Cardiac muscle cell (in vitro differentiated cells and primary cell): ENCODE measurements at regions not wholly inside any gene's neighbourhood (a gene's known extent, or its start where the extent isn't known, plus 50 kb on each side); places are given as distances from the start of the nearest gene placed in this dataset.

Source experiments
- DNase-seq, 2 donors: peaks; one replicate each; pipeline versions ENCODE4 v3.0.0 to v3.0.0-alpha.2; 2010 to 2017; ENCODE audit warnings: low read depth in 1 of 2, low spot score in 1 of 2
- H3K27ac ChIP-seq: fragments of 200-600 bp; sonication (generic); 2 replicates; pipeline ENCODE4 v1.5.1; 2016
- H3K27me3 ChIP-seq: fragments of 200-600 bp; sonication (generic); 2 replicates; pipeline ENCODE4 v1.6.0; 2016; ENCODE audit warnings: control low read depth
- H3K36me3 ChIP-seq: fragments of 200-600 bp; sonication (generic); 2 replicates; pipeline ENCODE4 v1.5.1; 2016; ENCODE audit warnings: control low read depth
- H3K4me1 ChIP-seq: fragments of 200-600 bp; sonication (generic); 2 replicates; pipeline ENCODE4 v1.8.1; 2017; ENCODE audit warnings: low read depth, mild to moderate bottlenecking, mixed run types
- H3K4me3 ChIP-seq: fragments of 200-600 bp; sonication (generic); 2 replicates; pipeline ENCODE4 v1.5.1; 2016; ENCODE audit warnings: mild to moderate bottlenecking
- H3K9me3 ChIP-seq: fragments of 200-600 bp; sonication (generic); 2 replicates; pipeline ENCODE4 v1.5.1; 2017; ENCODE audit warnings: low read depth, mild to moderate bottlenecking, control low read depth
- CTCF ChIP-seq: IDR thresholded peaks from 2 replicates; pipeline ENCODE4 v1.5.1; 2012; ENCODE audit warnings: low read depth, mild to moderate bottlenecking, low read length

DNA sequence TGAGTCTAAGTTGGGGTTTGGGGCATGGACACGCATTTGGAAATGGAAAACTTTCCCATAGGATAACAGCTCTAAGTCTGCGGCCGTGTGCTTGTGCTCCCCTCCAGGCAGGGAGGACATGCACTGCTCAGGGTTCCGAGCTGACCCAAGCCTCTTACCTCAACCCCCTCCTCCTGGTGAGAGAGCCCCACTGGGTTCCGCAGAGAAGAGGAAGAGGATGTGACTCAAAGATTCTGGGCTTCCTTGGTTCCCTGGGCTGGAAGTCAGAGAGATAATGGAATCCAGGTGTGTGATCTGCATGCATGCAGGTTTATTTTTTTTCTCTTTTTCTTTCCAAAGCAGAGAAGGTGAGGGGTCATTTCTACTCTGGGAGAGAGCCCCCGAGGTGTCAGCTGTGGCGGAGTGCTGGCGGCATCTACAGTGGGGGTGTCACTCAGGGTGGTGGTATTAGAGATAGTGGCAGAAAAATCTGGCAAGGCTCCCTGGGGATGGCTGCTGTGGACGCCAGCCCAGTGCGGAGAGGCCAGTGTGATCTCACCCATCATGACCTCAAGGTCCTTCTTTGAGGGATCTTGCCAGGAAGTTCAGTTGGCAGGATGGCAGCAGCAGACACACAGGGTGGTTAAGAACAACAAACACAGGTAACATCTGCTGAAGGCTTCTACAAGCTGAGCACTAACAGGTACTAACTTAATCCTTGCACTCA is 168.7 kb upstream of the HAND2 start:
- no peak for DNase-seq
- no peak overlapping the region for H3K27ac ChIP-seq
- no peak for TF ChIP-seq CTCF

GRCh38 chr4:173697840-173698239 is 167.8 kb upstream of the HAND2 start:
- TF ChIP-seq CTCF = no peak
- DNase-seq = no peak

More for the DNA sequence above, 168.7 kb upstream of the HAND2 start:
- Histone ChIP-seq H3K4me1 (no peaks in the 10 kb centered on the region), H3K27me3 (no peaks in the 10 kb centered on the region), H3K4me3 (no peak overlapping the region), H3K36me3 (no peaks in the 10 kb centered on the region), H3K9me3 (no peaks in the 10 kb centered on the region)

DNA sequence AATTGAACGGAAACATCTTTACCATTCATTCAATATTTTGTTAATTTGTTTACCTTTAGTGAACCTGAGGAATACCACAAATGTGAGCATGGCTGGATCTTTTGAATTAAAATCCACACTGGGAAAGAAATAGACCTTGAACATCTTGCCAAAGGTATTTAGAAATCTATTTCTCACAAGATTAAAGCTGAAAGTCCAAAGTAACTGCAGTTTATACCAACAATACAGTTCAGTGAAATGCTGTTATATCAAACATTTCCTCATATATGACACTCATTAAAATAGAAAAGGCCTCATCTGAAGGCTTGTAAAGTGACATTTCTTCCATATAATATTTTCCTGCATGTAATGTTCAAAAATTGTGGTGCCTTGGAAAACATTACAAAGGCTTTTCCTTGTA is 166.5 kb upstream of the HAND2 start:
- Histone ChIP-seq H3K36me3 (no peaks in the 10 kb centered on the region), H3K4me1 (no peaks in the 10 kb centered on the region), H3K27me3 (no peaks in the 10 kb centered on the region), H3K9me3 (no peaks in the 10 kb centered on the region), H3K27ac (no peak overlapping the region), H3K4me3 (no peak overlapping the region)
- DNase-seq = no peak
- no peak for TF ChIP-seq CTCF

More at GRCh38 chr4:173697840-173698239, 167.8 kb upstream of the HAND2 start:
- no peak overlapping the region for H3K27ac ChIP-seq
- no peaks in the 10 kb centered on the region for H3K36me3 ChIP-seq
- no peaks in the 10 kb centered on the region for H3K4me1 ChIP-seq
- no peak overlapping the region for H3K4me3 ChIP-seq
- H3K9me3 ChIP-seq = no peaks in the 10 kb centered on the region
- no peaks in the 10 kb centered on the region for H3K27me3 ChIP-seq

DNA sequence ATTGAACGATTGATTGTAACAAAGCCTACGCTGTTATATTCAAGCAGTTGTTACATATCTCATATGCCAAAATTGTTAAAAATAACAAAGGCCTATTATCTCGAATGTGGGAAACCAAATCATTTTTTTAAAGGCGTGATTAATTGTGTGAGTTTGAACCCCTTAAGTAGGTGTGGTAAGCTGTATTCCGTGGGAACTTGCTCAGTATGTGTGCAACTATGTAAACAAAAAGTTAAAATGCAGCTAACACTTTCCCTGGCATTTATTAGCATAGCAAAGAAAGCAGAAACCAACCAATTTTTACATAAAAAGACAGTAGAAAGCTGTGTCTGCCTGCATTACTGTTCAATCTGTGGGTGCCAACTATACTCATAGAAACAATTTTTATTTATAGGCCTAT is 166.0 kb upstream of the HAND2 start:
- Histone ChIP-seq H3K4me1 (no peaks in the 10 kb centered on the region), H3K36me3 (no peaks in the 10 kb centered on the region), H3K9me3 (no peaks in the 10 kb centered on the region), H3K27ac (no peak overlapping the region), H3K4me3 (no peak overlapping the region), H3K27me3 (no peaks in the 10 kb centered on the region)
- no peak for TF ChIP-seq CTCF
- no peak for DNase-seq

- Histone ChIP-seq H3K36me3 (no peaks in the 10 kb centered on the region), H3K9me3 (no peaks in the 10 kb centered on the region), H3K4me1 (peaks cover 14% of the 10 kb centered on the region), H3K27ac (no peak overlapping the region), H3K27me3 (no peaks in the 10 kb centered on the region), H3K4me3 (no peak overlapping the region)
- no peak for DNase-seq
- no peak for TF ChIP-seq CTCF
These were observed 155.8 kb upstream of the HAND2 start for GRCh38 chr4:173685831-173686210.
